ENCODE measurements at regions not wholly inside any gene's neighbourhood (a gene's known extent, or its start where the extent isn't known, plus 50 kb on each side); places are given as distances from the start of the nearest gene placed in this dataset.

DNA sequence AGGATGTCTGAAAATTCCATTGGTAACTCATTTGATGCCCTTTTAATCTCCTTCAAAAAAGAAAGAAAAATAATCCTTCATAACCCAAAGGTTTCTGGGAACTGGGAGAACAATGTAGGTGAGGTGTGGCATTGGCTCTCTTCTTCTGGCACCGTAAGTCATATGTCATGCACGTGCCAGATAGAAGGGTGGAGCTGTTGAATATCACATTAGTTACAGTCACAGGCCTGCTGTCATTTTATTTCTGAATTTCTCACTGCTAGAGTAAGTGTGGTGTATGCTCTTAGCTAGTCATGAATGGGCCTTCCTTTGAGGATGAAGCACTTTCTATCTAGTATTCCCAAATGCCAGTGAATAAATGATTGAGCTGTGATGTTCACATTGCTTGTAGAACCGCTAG lies 201.8 kb upstream of the SGCD start:
- DNase-seq (ENCODE audit: low read depth, low spot score) (no peak), FAIRE-seq (no peak)
- H3K9ac ChIP-seq (replicated peaks; ENCODE audit: extremely low read depth, insufficient read depth, low read length) = no peak overlapping the region
- H3K4me3 ChIP-seq (replicated peaks in 1 of 3; ENCODE audit: insufficient read depth in 1 of 3, low read depth in 1 of 3, low read length in 3 of 3) = no peak overlapping the region
- TF ChIP-seq GATA2 (IDR thresholded peaks at IDR 0.05; ENCODE audit: insufficient read depth, insufficient read length, low read depth, low read length) (no peak), EZH2 (IDR thresholded peaks at IDR 0.05; ENCODE audit: borderline replicate concordance, low read depth, low read length, severe bottlenecking) (no peak), JUN (IDR thresholded peaks at IDR 0.05; ENCODE audit: borderline replicate concordance, insufficient read depth, insufficient read length, low read depth) (no peak), MYC (IDR thresholded peaks at IDR 0.05; ENCODE audit: low read depth, low read length) (no peak), POLR2AphosphoS5 (IDR thresholded peaks at IDR 0.05; ENCODE audit: insufficient read depth, low read depth, low read length) (no peak), POLR2A (IDR thresholded peaks at IDR 0.05; ENCODE audit: low read depth, low read length) (no peak), FOS (IDR thresholded peaks at IDR 0.05; ENCODE audit: borderline replicate concordance, insufficient read depth, low read length) (no peak)
- TF ChIP-seq, protein P1, sequence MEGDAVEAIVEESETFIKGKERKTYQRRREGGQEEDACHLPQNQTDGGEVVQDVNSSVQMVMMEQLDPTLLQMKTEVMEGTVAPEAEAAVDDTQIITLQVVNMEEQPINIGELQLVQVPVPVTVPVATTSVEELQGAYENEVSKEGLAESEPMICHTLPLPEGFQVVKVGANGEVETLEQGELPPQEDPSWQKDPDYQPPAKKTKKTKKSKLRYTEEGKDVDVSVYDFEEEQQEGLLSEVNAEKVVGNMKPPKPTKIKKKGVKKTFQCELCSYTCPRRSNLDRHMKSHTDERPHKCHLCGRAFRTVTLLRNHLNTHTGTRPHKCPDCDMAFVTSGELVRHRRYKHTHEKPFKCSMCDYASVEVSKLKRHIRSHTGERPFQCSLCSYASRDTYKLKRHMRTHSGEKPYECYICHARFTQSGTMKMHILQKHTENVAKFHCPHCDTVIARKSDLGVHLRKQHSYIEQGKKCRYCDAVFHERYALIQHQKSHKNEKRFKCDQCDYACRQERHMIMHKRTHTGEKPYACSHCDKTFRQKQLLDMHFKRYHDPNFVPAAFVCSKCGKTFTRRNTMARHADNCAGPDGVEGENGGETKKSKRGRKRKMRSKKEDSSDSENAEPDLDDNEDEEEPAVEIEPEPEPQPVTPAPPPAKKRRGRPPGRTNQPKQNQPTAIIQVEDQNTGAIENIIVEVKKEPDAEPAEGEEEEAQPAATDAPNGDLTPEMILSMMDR (IDR thresholded peaks at IDR 0.05; ENCODE audit: extremely low read depth in 1 of 2, insufficient read depth in 1 of 2, low read depth in 1 of 2, low read length in 2 of 2) = no peak
- TF ChIP-seq, protein P2, sequence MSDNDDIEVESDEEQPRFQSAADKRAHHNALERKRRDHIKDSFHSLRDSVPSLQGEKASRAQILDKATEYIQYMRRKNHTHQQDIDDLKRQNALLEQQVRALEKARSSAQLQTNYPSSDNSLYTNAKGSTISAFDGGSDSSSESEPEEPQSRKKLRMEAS (IDR thresholded peaks at IDR 0.05; ENCODE audit: insufficient read depth, insufficient read length) = no peak
- no peak overlapping the region for H2AFZ ChIP-seq (ENCODE audit: low read depth, low read length)
- no TSS peak for BruUV-seq (replicated peaks)
- intact Hi-C loops (cut with micrococcal nuclease) (no loop called here), dilution Hi-C loops (cut with MboI; ENCODE audit: extremely low pct_ligation_motif_present, low sequenced_read_pairs) (no loop called here)
- H3K27me3 ChIP-seq (ENCODE audit: control insufficient read depth in 2 of 2, insufficient read depth in 2 of 2, low read length in 2 of 2) = no peaks in the 10 kb centered on the region
- no peak overlapping the region for H3K4me2 ChIP-seq (ENCODE audit: insufficient read depth, low read length)
- POLR2A ChIA-PET = no interaction called here
- H3K27ac ChIP-seq (ENCODE audit: insufficient read depth, low read depth, low read length) = no peak overlapping the region
- H3K79me2 ChIP-seq (ENCODE audit: control insufficient read depth, insufficient read depth, low read length) = no peaks in the 10 kb centered on the region
- H3K9me1 ChIP-seq (replicated peaks; ENCODE audit: control insufficient read depth, extremely low read depth, insufficient read depth, low read length) = no peaks in the 10 kb centered on the region
- H3K36me3 ChIP-seq (ENCODE audit: control insufficient read depth in 2 of 2, extremely low read depth in 1 of 2, insufficient read depth in 2 of 2, low read length in 2 of 2) = no peaks in the 10 kb centered on the region
- H4K20me1 ChIP-seq (replicated peaks; ENCODE audit: control insufficient read depth, extremely low read depth, insufficient read depth, low read length) = no peaks in the 10 kb centered on the region
- CTCF ChIA-PET = no interaction called here
- no peaks in the 10 kb centered on the region for H3K4me1 ChIP-seq (ENCODE audit: control insufficient read depth, extremely low read depth, insufficient read depth, low read length)
- H3K9me3 ChIP-seq (replicated peaks; ENCODE audit: control insufficient read depth, insufficient read depth, low read length) = no peaks in the 10 kb centered on the region

Data from endothelial cell of umbilical vein (primary cell).